Esophagus squamous epithelium (tissue), 4 donors: ENCODE measurements at regions not wholly inside any gene's neighbourhood (a gene's known extent, or its start where the extent isn't known, plus 50 kb on each side); places are given as distances from the start of the nearest gene placed in this dataset.

Experiments used
- POLR2A ChIP-seq, 4 donors: fragments of 450-650 bp; IDR thresholded peaks; one replicate each; pipeline ENCODE4 v1.6.1; 2017; ENCODE audit warnings: antibody characterized with exemption in 4 of 4, mild to moderate bottlenecking in 4 of 4, moderate library complexity in 3 of 4
- TF ChIP-seq, protein P1 (sequence below), 6 experiments: fragments of 450-650 bp in 4 of 6; fragments of 200-600 bp in 2 of 6; sonication (generic) in 2 of 6; IDR thresholded peaks; one replicate each; pipeline ENCODE4 v1.5.1; 2016 to 2019; ENCODE audit warnings: antibody characterized with exemption in 6 of 6, mild to moderate bottlenecking in 4 of 6, moderate library complexity in 4 of 6

DNA sequence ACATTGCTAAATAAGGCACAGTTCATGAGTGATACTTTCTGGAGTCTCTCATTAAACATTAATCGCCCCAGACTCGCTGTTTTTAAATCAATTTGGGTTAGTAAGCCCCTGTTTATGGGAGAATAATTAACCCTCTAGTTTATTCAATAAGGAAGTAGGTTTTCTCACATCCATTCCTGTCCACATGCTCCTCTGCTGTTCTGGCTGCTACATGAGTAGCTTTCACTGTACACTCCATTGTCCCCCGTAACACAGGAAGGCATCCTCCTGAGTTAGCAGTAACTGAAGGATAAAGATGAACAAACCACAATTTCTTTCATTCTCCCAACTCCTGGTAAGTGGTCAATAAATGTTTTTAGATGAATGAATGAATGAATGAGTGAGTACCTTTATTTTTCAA lies 378.5 kb downstream of the DIPK2A start:
- TF ChIP-seq, protein P1, sequence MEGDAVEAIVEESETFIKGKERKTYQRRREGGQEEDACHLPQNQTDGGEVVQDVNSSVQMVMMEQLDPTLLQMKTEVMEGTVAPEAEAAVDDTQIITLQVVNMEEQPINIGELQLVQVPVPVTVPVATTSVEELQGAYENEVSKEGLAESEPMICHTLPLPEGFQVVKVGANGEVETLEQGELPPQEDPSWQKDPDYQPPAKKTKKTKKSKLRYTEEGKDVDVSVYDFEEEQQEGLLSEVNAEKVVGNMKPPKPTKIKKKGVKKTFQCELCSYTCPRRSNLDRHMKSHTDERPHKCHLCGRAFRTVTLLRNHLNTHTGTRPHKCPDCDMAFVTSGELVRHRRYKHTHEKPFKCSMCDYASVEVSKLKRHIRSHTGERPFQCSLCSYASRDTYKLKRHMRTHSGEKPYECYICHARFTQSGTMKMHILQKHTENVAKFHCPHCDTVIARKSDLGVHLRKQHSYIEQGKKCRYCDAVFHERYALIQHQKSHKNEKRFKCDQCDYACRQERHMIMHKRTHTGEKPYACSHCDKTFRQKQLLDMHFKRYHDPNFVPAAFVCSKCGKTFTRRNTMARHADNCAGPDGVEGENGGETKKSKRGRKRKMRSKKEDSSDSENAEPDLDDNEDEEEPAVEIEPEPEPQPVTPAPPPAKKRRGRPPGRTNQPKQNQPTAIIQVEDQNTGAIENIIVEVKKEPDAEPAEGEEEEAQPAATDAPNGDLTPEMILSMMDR (IDR thresholded peaks at IDR 0.05) = no peak
- TF ChIP-seq POLR2A (IDR thresholded peaks at IDR 0.05) = no peak
